ENCODE measurements at regions not wholly inside any gene's neighbourhood (a gene's known extent, or its start where the extent isn't known, plus 50 kb on each side); places are given as distances from the start of the nearest gene placed in this dataset.

DNA sequence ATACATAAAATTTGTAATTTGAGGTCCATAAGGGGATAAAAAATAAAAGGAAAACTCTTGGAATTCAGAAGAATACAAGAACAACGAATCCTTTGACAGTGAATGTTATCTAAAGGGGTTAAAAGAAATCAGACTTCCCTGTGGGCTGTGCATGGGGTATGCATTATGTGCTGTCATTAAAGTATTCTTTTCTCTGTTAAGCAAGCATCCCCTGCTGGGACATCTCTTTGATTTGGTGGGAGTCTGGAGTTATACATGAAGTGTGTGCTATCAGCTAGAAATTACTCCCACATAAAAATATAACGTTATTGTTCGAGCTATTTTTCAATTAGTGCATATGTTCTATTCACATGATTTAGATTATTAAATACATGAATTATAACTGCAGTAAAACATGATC lies 195.2 kb downstream of the CENPW start:
- Histone ChIP-seq H3K9me3 (no peaks in the 10 kb centered on the region), H3K36me3 (no peaks in the 10 kb centered on the region), H3K27me3 (no peaks in the 10 kb centered on the region), H3K4me3 (no peak overlapping the region), H3K27ac (no peak overlapping the region), H3K4me1 (peaks cover 0 to 11% (median 0%) of the 10 kb centered on the region in 4 donors)
- TF ChIP-seq POLR2A (IDR thresholded peaks at IDR 0.05), result no peak
- TF ChIP-seq CTCF (IDR thresholded peaks at IDR 0.05), result no peak
- no peak for DNase-seq

DNA sequence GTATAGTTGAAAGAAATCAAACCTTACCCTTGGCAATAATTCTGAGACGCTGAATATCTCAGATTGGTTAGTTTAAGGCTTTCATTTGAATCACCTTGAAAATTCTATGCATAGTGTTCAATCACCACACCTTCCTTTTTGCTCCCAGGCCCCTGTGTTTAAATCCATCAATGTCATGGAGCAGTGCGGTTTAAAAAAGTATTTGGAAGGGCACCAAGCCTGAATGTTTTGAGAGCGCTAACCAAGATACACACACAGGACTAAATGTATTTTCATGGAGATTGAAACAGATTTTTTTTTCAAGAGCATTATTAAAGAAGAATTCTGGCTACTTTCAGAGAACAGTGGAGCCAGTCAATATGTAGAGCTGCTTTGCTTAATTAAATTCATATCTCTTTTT lies 195.7 kb downstream of the CENPW start:
- Histone ChIP-seq H3K4me3 (no peak overlapping the region), H3K9me3 (no peaks in the 10 kb centered on the region), H3K4me1 (peaks cover 0 to 6% (median 0%) of the 10 kb centered on the region in 4 donors), H3K27ac (no peak overlapping the region), H3K27me3 (no peaks in the 10 kb centered on the region), H3K36me3 (no peaks in the 10 kb centered on the region)
- no peak for TF ChIP-seq CTCF (IDR thresholded peaks at IDR 0.05)
- DNase-seq, result no peak

GRCh38 chr6:126537061-126537816 lies 197.3 kb downstream of the CENPW start:
- DNase-seq, result no peak
- H3K4me3 ChIP-seq, result no peak overlapping the region
- H3K36me3 ChIP-seq, result no peaks in the 10 kb centered on the region
- H3K9me3 ChIP-seq, result no peaks in the 10 kb centered on the region
- no peaks in the 10 kb centered on the region for H3K4me1 ChIP-seq
- H3K27ac ChIP-seq, result no peak overlapping the region
- TF ChIP-seq CTCF (IDR thresholded peaks at IDR 0.05) (no peak), POLR2A (IDR thresholded peaks at IDR 0.05) (no peak)
- no peaks in the 10 kb centered on the region for H3K27me3 ChIP-seq

- Histone ChIP-seq H3K27me3 (no peaks in the 10 kb centered on the region), H3K36me3 (no peaks in the 10 kb centered on the region), H3K4me1 (no peaks in the 10 kb centered on the region), H3K27ac (no peak overlapping the region), H3K4me3 (no peak overlapping the region), H3K9me3 (no peaks in the 10 kb centered on the region)
- TF ChIP-seq CTCF (IDR thresholded peaks at IDR 0.05) (no peak), POLR2A (IDR thresholded peaks at IDR 0.05) (no peak)
- DNase-seq, result no peak
Measured at GRCh38 chr6:126539022-126539421, 199.1 kb downstream of the CENPW start.

- Histone ChIP-seq H3K27ac (no peak overlapping the region), H3K4me3 (no peak overlapping the region), H3K36me3 (no peaks in the 10 kb centered on the region), H3K27me3 (no peaks in the 10 kb centered on the region), H3K4me1 (no peaks in the 10 kb centered on the region), H3K9me3 (no peaks in the 10 kb centered on the region)
- no peak for TF ChIP-seq POLR2A (IDR thresholded peaks at IDR 0.05)
- TF ChIP-seq CTCF (IDR thresholded peaks at IDR 0.05), result no peak
- no peak for DNase-seq
Measured at GRCh38 chr6:126540161-126540560, 200.2 kb downstream of the CENPW start.
